Fibroblast of the aortic adventitia (primary cell): ENCODE measurements at regions not wholly inside any gene's neighbourhood (a gene's known extent, or its start where the extent isn't known, plus 50 kb on each side); places are given as distances from the start of the nearest gene placed in this dataset.
A peak's percentile ranks its signal among the peaks of the same experiment; 100 is the strongest.
"Not testable (repeated sequence)": the region's sequence is repeated elsewhere in the genome, so short reads cannot be mapped to it uniquely, and the experiment has no call there.

Experiments used
- DNase-seq: peaks from one replicate; pipeline ENCODE4 v3.0.0-alpha.2; 2010; ENCODE audit warnings: low read depth
- H3K4me3 ChIP-seq: 2 replicates; pipeline ENCODE4 v1.5.1; 2011; ENCODE audit warnings: low read depth, mild to moderate bottlenecking, control low read depth, low read length, moderate library complexity
- CTCF ChIP-seq: IDR thresholded peaks from 2 replicates; pipeline ENCODE4 v1.5.1; 2011; ENCODE audit warnings: mild to moderate bottlenecking, low read length, control low read depth, inconsistent platforms; ENCODE audit not compliant: insufficient read depth

GRCh38 chr1:215005656-215006345 is 76.7 kb upstream of the KCNK2 start:
- DNase-seq, result peak; percentile 47

GRCh38 chr1:215007880-215008279 is 74.7 kb upstream of the KCNK2 start:
- H3K4me3 ChIP-seq, result peak overlapping the region; percentile 61
- peak; percentile 84 for DNase-seq
- TF ChIP-seq CTCF, result no peak

More at GRCh38 chr1:215005656-215006345, 76.7 kb upstream of the KCNK2 start:
- H3K4me3 ChIP-seq, result peak overlapping the region; percentile 59
- TF ChIP-seq CTCF, result no peak

- H3K4me3 ChIP-seq, result no peak overlapping the region
- peak; percentile 52 for DNase-seq
- no peak for TF ChIP-seq CTCF
Observed at GRCh38 chr1:215018555-215018954, 64.0 kb upstream of the KCNK2 start.

GRCh38 chr1:215022204-215022603 is 60.3 kb upstream of the KCNK2 start:
- no peak for TF ChIP-seq CTCF
- no peak overlapping the region for H3K4me3 ChIP-seq
- no peak for DNase-seq

GRCh38 chr1:215022741-215023141 is 59.8 kb upstream of the KCNK2 start:
- no peak overlapping the region for H3K4me3 ChIP-seq
- TF ChIP-seq CTCF, result no peak
- DNase-seq, result peak; percentile 74

- H3K4me3 ChIP-seq, result no peak overlapping the region
- TF ChIP-seq CTCF, result no peak
- peak; percentile 58 for DNase-seq
Observed at GRCh38 chr1:215023155-215023832, 59.2 kb upstream of the KCNK2 start.

GRCh38 chr1:215028954-215029353 is 53.6 kb upstream of the KCNK2 start:
- peak; percentile 7 for TF ChIP-seq CTCF
- DNase-seq, result no peak
- no peak overlapping the region for H3K4me3 ChIP-seq

- H3K4me3 ChIP-seq, DNase-seq: not testable (repeated sequence)
Observed at GRCh38 chr1:215030581-215030980, 52.0 kb upstream of the KCNK2 start.
